B cell (primary cell): ENCODE measurements at regions not wholly inside any gene's neighbourhood (a gene's known extent, or its start where the extent isn't known, plus 50 kb on each side); places are given as distances from the start of the nearest gene placed in this dataset.

Experiments used
- CTCF ChIP-seq: fragments of 200-600 bp; IDR thresholded peaks from one replicate; pipeline ENCODE4 v1.8.0; 2022; ENCODE audit warnings: antibody characterized with exemption, mild to moderate bottlenecking
- EZH2 ChIP-seq: IDR thresholded peaks from 2 replicates; pipeline ENCODE4 v1.6.1; 2012; ENCODE audit warnings: borderline replicate concordance, low read depth, mild to moderate bottlenecking, moderate library complexity, low read length; ENCODE audit not compliant: insufficient read depth, poor library complexity, severe bottlenecking

DNA sequence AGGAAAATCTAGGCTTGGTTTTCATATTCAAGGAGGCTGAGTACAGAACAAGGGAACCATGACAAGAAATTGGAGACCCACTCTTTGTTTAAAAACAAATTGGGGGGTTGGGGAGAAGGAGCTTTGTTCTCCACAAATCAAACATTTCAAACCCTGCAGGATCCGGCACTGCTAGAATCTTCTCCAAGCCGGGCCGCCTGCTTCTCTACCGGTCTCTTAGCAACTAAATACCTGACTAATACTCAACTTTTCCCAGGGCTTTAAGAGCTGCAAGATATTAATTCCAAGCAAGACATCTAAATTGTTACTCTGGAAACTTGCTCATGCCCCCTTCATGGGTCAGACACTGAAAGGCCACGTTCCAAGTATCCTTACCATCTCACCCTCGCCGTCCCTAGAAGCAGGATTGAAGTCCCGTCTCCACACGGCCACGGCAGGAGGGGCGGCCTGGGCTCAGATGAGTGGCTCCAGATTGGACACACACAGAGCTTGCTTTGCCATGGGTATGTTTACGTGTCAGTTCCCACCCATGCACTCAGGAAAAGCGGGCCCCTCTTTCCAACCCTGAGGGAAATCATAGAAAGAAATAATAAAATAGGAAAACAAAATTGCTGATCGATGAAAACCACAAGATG is 126.4 kb upstream of the CDH4 start:
- no peak for TF ChIP-seq EZH2
- no peak for TF ChIP-seq CTCF
